Hepatocyte (in vitro differentiated cells): ENCODE measurements at regions not wholly inside any gene's neighbourhood (a gene's known extent, or its start where the extent isn't known, plus 50 kb on each side); places are given as distances from the start of the nearest gene placed in this dataset.
A peak's percentile ranks its signal among the peaks of the same experiment; 100 is the strongest.

ENCODE experiments used
- DNase-seq: peaks from one replicate; pipeline ENCODE4 v3.0.0-alpha.2; 2016; ENCODE audit warnings: low spot score
- H2AFZ ChIP-seq: fragments of 200-600 bp; sonication (generic); 2 replicates; pipeline ENCODE4 v1.6.0; 2016; ENCODE audit warnings: antibody characterized with exemption, mild to moderate bottlenecking
- H3K27ac ChIP-seq: fragments of 200-600 bp; sonication (generic); 2 replicates; pipeline ENCODE4 v1.5.1; 2016; ENCODE audit warnings: mild to moderate bottlenecking
- H3K27me3 ChIP-seq: fragments of 200-600 bp; sonication (generic); 2 replicates; pipeline ENCODE4 v1.6.1; 2016
- H3K36me3 ChIP-seq: fragments of 200-600 bp; sonication (generic); replicated peaks from 2 replicates; pipeline ENCODE4 v1.5.1; 2016; ENCODE audit warnings: low read depth; ENCODE audit not compliant: insufficient read depth
- H3K4me1 ChIP-seq: fragments of 200-600 bp; sonication (generic); 2 replicates; pipeline ENCODE4 v1.5.1; 2016; ENCODE audit warnings: mild to moderate bottlenecking, moderate library complexity; ENCODE audit not compliant: insufficient read depth
- H3K4me2 ChIP-seq: fragments of 200-600 bp; sonication (generic); 2 replicates; pipeline ENCODE4 v1.6.0; 2016
- H3K4me3 ChIP-seq: fragments of 200-600 bp; sonication (generic); 2 replicates; pipeline ENCODE4 v1.5.1; 2016; ENCODE audit warnings: mild to moderate bottlenecking
- H3K79me2 ChIP-seq: fragments of 200-600 bp; sonication (generic); 2 replicates; pipeline ENCODE4 v1.6.0; 2017; ENCODE audit warnings: mild to moderate bottlenecking
- H3K9me2 ChIP-seq: fragments of 200-600 bp; sonication (generic); replicated peaks from 2 replicates; pipeline ENCODE4 v1.6.0; 2017; ENCODE audit warnings: mild to moderate bottlenecking; ENCODE audit not compliant: insufficient read depth
- H3K9me3 ChIP-seq: fragments of 200-600 bp; sonication (generic); 2 replicates; pipeline ENCODE4 v1.5.1; 2016; ENCODE audit warnings: low read depth, mild to moderate bottlenecking
- H4K20me1 ChIP-seq: fragments of 200-600 bp; sonication (generic); 2 replicates; pipeline ENCODE4 v1.6.0; 2016; ENCODE audit warnings: mild to moderate bottlenecking; ENCODE audit not compliant: insufficient read depth, poor library complexity, severe bottlenecking
- EZH2 ChIP-seq: fragments of 200-600 bp; sonication (generic); IDR thresholded peaks from 2 replicates; pipeline ENCODE4 v1.6.1; 2016; ENCODE audit warnings: antibody characterized with exemption, mild to moderate bottlenecking, borderline replicate concordance
- EZH2phosphoT487 ChIP-seq: fragments of 200-600 bp; sonication (generic); IDR thresholded peaks from one replicate; pipeline ENCODE4 v1.6.1; 2018; ENCODE audit warnings: antibody characterized with exemption, mild to moderate bottlenecking, low read depth, moderate library complexity; ENCODE audit not compliant: unreplicated experiment, severe bottlenecking
- WGBS: methylation state at CpG from one replicate; pipeline ENCODE4 v1.1.6; 2016; ENCODE audit warnings: low lambda C conversion rate; ENCODE audit errors: missing lambda C conversion rate; 5-methylcytosine and 5-hydroxymethylcytosine counted together
- TF ChIP-seq, protein P1 (sequence below): fragments of 200-600 bp; sonication (generic); IDR thresholded peaks from 2 replicates; pipeline ENCODE4 v1.5.1; 2016; ENCODE audit warnings: antibody characterized with exemption, mild to moderate bottlenecking; ENCODE audit not compliant: poor library complexity

DNA sequence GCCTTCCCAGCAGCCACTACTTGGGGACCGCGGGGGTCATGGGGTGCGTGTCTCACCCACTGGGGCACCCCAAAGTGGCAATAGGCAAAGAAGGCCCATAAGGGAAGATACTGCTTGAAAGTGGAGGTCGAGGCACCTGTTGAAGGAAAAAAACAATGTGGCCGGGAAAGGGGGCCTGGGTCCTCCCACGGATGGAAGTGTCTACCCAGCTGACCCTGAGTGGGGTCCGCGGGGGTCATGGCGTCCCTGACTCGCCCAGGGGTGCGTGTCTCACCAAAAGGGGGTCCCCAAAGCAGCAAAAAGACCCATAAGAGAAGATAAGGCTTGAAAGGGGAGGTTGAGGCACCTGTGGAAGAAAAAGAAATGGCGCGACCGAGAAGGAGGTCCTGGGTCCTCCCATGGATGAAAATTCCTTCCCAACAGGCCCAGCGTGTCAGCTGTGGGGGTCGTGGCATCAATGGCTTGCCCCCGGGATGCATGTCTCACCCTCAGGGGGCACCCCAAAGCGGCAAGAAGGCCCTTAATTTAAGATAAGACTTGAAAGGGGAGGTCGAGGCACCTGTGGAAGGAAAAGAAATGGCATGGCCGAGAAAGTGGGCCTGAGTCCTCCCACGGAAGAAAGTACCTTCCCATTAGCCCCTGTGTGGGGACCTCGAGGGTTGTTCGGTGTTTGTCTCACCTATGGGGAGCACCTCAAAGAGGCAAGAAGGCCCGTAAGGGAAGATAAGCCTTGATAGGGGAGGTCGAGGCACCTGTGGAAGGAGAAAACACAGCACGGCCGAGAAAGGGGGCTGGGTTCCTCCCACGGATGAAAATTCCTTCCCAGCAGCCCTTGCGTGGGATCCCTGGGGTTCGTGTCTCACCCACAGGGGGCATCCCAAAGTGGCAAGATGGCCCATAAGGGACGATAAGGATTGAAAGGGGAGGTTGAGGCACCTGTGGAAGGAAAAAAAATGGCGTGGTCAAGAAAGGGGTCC lies 266.0 kb downstream of the ALG10 start:
- no peaks in the 10 kb centered on the region for H3K27me3 ChIP-seq
- H3K4me2 ChIP-seq: no peak overlapping the region
- WGBS: 84% methylated on average over 32 of the region's 32 CpGs
- peaks cover 6% of the 10 kb centered on the region for H3K9me3 ChIP-seq
- peak; percentile 1 for DNase-seq
- TF ChIP-seq, protein P1, sequence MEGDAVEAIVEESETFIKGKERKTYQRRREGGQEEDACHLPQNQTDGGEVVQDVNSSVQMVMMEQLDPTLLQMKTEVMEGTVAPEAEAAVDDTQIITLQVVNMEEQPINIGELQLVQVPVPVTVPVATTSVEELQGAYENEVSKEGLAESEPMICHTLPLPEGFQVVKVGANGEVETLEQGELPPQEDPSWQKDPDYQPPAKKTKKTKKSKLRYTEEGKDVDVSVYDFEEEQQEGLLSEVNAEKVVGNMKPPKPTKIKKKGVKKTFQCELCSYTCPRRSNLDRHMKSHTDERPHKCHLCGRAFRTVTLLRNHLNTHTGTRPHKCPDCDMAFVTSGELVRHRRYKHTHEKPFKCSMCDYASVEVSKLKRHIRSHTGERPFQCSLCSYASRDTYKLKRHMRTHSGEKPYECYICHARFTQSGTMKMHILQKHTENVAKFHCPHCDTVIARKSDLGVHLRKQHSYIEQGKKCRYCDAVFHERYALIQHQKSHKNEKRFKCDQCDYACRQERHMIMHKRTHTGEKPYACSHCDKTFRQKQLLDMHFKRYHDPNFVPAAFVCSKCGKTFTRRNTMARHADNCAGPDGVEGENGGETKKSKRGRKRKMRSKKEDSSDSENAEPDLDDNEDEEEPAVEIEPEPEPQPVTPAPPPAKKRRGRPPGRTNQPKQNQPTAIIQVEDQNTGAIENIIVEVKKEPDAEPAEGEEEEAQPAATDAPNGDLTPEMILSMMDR: no peak
- TF ChIP-seq EZH2: no peak
- no peak for TF ChIP-seq EZH2phosphoT487
- no peaks in the 10 kb centered on the region for H4K20me1 ChIP-seq
- no peaks in the 10 kb centered on the region for H3K79me2 ChIP-seq
- no peak overlapping the region for H3K4me3 ChIP-seq
- no peak overlapping the region for H2AFZ ChIP-seq
- H3K9me2 ChIP-seq: no peaks in the 10 kb centered on the region
- H3K4me1 ChIP-seq: no peaks in the 10 kb centered on the region
- H3K27ac ChIP-seq: no peak overlapping the region
- H3K36me3 ChIP-seq: no peaks in the 10 kb centered on the region

DNA sequence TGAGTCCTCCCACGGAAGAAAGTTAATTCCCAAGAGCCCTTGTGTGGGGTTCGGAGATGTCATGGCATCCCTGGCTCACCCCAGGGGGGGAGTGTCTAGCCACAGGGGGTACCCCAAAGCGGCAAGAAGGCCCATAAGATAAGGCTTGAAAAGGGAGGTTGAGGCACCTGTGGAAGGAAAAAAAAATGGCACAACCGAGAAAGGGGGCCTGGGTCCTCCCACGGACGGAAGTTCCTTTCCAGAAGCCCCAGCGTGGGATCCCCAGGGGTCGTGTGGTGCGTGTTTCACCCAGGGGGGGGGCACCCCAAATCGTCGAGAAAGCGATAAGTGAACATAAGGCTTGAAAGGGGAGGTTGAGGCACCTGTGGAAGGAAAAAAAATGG lies 266.7 kb downstream of the ALG10 start:
- Histone ChIP-seq H3K4me1 (no peaks in the 10 kb centered on the region), H3K4me2 (no peak overlapping the region), H3K9me3 (peaks cover 6% of the 10 kb centered on the region), H3K4me3 (no peak overlapping the region), H3K27ac (no peak overlapping the region), H3K36me3 (no peaks in the 10 kb centered on the region), H3K9me2 (no peaks in the 10 kb centered on the region), H2AFZ (no peak overlapping the region), H3K27me3 (no peaks in the 10 kb centered on the region), H3K79me2 (no peaks in the 10 kb centered on the region), H4K20me1 (no peaks in the 10 kb centered on the region)
- WGBS: 75% methylated on average over 12 of the region's 12 CpGs
- TF ChIP-seq EZH2phosphoT487: no peak
- TF ChIP-seq, protein P1: no peak
- peak; percentile 0 for DNase-seq

DNA sequence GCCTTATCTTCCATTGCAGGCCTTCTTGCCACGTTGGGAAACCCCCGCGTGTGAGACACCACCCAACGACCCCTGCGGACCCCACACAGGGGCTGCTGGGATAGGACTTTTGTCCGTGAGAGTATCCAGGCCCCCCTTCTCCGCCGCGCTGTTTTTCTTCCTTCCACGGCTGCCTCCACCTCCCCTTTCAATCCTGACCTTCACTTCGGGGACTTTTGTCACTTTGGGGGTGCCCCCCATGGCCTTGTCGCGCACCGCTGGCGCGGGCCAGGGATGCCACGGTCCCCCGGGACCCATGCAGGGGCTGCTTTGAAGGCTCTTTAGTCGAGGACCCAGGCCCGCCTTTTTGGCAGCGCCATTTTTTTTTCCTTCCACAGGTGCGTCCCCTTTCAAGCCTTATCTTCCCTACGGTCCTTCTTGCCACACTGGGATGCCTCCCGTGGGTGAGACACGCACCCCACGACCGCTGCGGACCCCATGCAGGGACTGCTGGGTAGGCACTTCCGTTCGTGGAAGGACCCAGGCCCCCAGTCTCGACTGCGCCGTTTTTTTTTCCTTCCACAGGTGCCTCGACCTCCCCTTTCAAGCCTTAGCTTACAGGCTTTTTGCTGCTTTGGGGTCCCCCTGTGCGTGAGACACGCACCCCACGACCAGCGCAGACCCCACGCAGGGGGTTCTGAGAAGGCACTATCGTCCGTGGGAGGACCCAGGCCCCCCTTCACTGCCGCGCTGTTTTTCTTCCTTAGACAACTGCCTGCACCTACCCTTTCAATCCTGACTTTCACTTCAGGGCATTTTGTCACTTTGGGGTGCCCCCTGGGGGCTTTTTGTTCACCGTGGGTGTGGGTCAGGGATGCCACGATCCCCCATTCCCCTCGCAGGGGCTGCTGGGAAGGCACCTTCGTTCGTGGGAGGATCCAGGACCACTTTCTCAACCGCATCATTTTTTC lies 267.4 kb downstream of the ALG10 start:
- TF ChIP-seq EZH2: no peak

More for the DNA sequence above, 267.4 kb downstream of the ALG10 start:
- Histone ChIP-seq H4K20me1 (no peaks in the 10 kb centered on the region), H3K4me3 (no peak overlapping the region), H2AFZ (no peak overlapping the region), H3K4me2 (no peak overlapping the region), H3K4me1 (no peaks in the 10 kb centered on the region), H3K9me3 (no peaks in the 10 kb centered on the region), H3K79me2 (no peaks in the 10 kb centered on the region), H3K27ac (no peak overlapping the region), H3K36me3 (no peaks in the 10 kb centered on the region), H3K9me2 (no peaks in the 10 kb centered on the region), H3K27me3 (no peaks in the 10 kb centered on the region)
- peak; percentile 2 for DNase-seq
- WGBS: 89% methylated on average over 49 of the region's 49 CpGs
